ENCODE measurements at regions not wholly inside any gene's neighbourhood (a gene's known extent, or its start where the extent isn't known, plus 50 kb on each side); places are given as distances from the start of the nearest gene placed in this dataset.
"Not testable (repeated sequence)": the region's sequence is repeated elsewhere in the genome, so short reads cannot be mapped to it uniquely, and the experiment has no call there.

DNA sequence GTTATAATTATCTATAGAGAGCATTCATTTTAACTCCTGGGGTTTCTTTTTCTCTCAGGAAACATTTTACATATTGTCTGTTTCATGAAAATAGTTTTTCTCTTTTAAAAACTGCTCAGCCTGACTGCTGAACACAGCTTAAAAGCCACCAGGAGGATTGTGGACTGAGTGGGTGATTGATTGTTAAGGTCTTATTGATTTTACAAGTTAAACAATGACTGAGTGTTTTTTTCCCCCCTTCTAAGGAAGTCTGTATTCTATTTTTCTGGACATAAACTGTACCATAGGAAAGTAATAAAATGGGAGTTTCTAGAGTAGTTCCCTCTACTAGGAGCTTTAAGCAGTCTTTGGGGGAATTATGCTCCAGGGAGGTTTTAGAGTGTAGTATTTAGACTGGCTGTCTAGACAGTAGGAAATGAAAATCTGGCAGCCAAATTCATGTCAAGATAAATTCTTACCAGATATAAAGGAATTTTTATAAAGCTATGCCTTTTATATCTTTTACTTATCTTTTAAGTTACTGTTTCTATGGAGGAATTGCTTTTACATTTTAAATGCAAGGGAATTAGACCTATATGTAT lies 463.9 kb downstream of the PRR16 start:
- H3K4me3 ChIP-seq (ENCODE audit: low read depth, low read length): no peak overlapping the region
- TF ChIP-seq, protein P1, sequence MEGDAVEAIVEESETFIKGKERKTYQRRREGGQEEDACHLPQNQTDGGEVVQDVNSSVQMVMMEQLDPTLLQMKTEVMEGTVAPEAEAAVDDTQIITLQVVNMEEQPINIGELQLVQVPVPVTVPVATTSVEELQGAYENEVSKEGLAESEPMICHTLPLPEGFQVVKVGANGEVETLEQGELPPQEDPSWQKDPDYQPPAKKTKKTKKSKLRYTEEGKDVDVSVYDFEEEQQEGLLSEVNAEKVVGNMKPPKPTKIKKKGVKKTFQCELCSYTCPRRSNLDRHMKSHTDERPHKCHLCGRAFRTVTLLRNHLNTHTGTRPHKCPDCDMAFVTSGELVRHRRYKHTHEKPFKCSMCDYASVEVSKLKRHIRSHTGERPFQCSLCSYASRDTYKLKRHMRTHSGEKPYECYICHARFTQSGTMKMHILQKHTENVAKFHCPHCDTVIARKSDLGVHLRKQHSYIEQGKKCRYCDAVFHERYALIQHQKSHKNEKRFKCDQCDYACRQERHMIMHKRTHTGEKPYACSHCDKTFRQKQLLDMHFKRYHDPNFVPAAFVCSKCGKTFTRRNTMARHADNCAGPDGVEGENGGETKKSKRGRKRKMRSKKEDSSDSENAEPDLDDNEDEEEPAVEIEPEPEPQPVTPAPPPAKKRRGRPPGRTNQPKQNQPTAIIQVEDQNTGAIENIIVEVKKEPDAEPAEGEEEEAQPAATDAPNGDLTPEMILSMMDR (conservative IDR thresholded peaks at IDR 0.05; ENCODE audit: low read depth, low read length): no peak
- no peak for DNase-seq (ENCODE audit: low read depth)

GRCh38 chr5:120932480-120932879 lies 468.4 kb downstream of the PRR16 start:
- H3K4me3 ChIP-seq (ENCODE audit: low read depth, low read length): no peak overlapping the region
- no peak for DNase-seq (ENCODE audit: low read depth)
- TF ChIP-seq, protein P1 (conservative IDR thresholded peaks at IDR 0.05; ENCODE audit: low read depth, low read length): no peak

- H3K4me3 ChIP-seq (ENCODE audit: low read depth, low read length): no peak overlapping the region
- no peak for DNase-seq (ENCODE audit: low read depth)
- TF ChIP-seq, protein P1 (conservative IDR thresholded peaks at IDR 0.05; ENCODE audit: low read depth, low read length): no peak
Observed at GRCh38 chr5:120934031-120934430, 469.9 kb downstream of the PRR16 start.

DNA sequence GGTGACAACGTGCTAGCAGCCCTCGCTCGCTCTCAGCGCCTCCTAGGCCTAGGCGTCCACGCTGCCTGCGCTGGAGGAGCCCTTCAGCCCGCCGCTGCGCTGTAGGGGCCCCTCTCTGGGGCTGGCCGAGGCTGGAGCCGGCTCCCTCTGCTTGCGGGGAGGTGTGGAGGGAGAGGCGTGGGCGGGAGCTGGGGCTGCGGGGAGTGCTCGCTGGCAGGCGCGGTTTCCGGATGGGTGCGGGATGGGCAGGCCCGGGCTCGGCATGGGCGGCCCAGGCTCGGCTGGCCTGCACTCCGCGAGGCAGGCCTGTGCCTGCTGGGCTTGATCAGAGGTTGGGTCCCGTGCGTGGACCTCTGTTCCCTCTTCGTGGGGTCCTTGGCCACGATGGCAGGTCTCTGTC lies 472.6 kb downstream of the PRR16 start:
- DNase-seq (ENCODE audit: low read depth): no peak
- no peak overlapping the region for H3K4me3 ChIP-seq (ENCODE audit: low read depth, low read length)
- TF ChIP-seq, protein P1 (conservative IDR thresholded peaks at IDR 0.05; ENCODE audit: low read depth, low read length): no peak

- no peak overlapping the region for H3K4me3 ChIP-seq (ENCODE audit: low read depth, low read length)
- no peak for DNase-seq (ENCODE audit: low read depth)
- TF ChIP-seq, protein P1 (conservative IDR thresholded peaks at IDR 0.05; ENCODE audit: low read depth, low read length): no peak
Observed at GRCh38 chr5:120938604-120939003, 474.5 kb downstream of the PRR16 start.

- no peak overlapping the region for H3K4me3 ChIP-seq (ENCODE audit: low read depth, low read length)
- DNase-seq (ENCODE audit: low read depth): no peak
- TF ChIP-seq, protein P1 (conservative IDR thresholded peaks at IDR 0.05; ENCODE audit: low read depth, low read length): no peak
Observed at GRCh38 chr5:120942596-120943350, 478.7 kb downstream of the PRR16 start.

GRCh38 chr5:120949596-120949995 lies 485.5 kb downstream of the PRR16 start:
- H3K4me3 ChIP-seq (ENCODE audit: low read depth, low read length); DNase-seq (ENCODE audit: low read depth): not testable (repeated sequence)

DNA sequence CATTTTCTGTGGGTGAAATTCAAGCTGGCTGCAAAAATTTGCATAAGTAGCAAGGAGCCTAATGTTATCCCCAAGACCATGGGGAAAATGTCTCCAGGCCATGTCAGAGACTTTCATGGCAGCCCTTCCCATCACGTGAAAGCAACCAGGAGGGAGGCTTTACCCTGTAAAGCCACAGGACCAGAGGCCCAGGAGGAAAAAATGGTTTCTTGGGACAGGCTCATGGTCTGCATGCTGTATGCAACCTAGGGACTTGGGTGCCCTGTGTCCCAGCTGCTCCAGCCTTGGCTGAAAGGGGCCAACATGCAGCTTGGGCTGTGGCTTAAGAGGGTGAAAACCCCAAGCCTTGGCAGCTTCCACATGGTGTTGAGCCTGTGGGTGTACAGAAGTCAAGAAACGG lies 489.3 kb downstream of the PRR16 start:
- DNase-seq (ENCODE audit: low read depth); H3K4me3 ChIP-seq (ENCODE audit: low read depth, low read length): not testable (repeated sequence)
